Bronchial epithelial cell (primary cell): ENCODE measurements at regions not wholly inside any gene's neighbourhood (a gene's known extent, or its start where the extent isn't known, plus 50 kb on each side); places are given as distances from the start of the nearest gene placed in this dataset.

Experiments
- DNase-seq: peaks from one replicate; pipeline ENCODE4 v3.0.0-alpha.2; 2010; ENCODE audit warnings: low read depth
- FAIRE-seq: peaks from 2 replicates; lab custom pipeline; 2011; peaks lifted over from hg19 to GRCh38; lab: Jason Lieb, UNC
- H3K27me3 ChIP-seq: 2 replicates; pipeline ENCODE4 v1.5.1; 2011; ENCODE audit warnings: low read length; ENCODE audit not compliant: control insufficient read depth, insufficient read depth
- H3K36me3 ChIP-seq: 2 replicates; pipeline ENCODE4 v1.5.1; 2011; ENCODE audit warnings: low read length; ENCODE audit not compliant: control insufficient read depth, insufficient read depth
- H3K4me3 ChIP-seq: 2 replicates; pipeline ENCODE4 v1.5.1; 2011; ENCODE audit warnings: mild to moderate bottlenecking, low read depth, low read length, control low read depth
- CTCF ChIP-seq: IDR thresholded peaks from 2 replicates; pipeline ENCODE4 v1.5.1; 2011; ENCODE audit warnings: mild to moderate bottlenecking, moderate library complexity, low read length, control low read depth, inconsistent platforms; ENCODE audit not compliant: insufficient read depth, severe bottlenecking

DNA sequence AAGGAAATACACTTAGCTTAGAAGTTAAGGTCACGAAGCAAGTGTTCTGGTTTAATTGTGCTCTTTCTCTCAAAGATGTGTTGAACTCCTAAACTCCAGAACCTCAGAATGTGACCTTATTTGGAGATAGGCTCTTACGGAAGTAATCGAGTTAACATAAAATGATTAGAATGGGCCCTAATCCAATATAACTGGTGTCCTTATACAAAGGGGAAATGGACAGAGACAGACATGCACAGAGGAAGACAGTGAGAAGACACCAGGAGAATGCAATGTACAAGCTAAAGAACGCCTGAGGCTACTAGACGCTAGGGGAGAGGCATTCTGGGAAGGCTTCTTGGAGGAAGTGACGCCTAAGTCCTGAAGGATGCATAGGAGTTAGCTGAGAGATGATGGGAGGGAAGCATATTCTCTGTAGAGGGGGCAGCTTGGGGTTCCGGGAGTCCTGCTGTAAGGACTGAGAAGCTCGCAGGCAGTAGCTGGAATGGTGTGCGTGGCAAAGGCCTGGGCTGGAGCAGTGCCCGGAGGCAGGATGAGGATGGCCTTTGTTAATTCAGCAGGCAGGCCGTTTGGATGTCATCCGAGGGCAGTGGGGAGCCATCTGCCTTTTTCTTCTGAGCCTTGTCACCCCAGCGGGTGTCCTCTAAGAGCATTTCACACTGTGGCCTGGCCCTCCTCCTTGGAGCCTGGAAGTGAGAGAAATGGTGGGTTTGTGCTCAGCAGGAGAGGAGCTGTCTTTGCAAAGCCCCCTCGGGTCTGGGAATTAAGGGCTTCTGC is 513.4 kb downstream of the SHQ1 start:
- H3K27me3 ChIP-seq: peaks cover 2% of the 10 kb centered on the region
- no peak overlapping the region for H3K4me3 ChIP-seq
- no peak for TF ChIP-seq CTCF
- DNase-seq (no peak), FAIRE-seq (no peak)
- H3K36me3 ChIP-seq: no peaks in the 10 kb centered on the region

DNA sequence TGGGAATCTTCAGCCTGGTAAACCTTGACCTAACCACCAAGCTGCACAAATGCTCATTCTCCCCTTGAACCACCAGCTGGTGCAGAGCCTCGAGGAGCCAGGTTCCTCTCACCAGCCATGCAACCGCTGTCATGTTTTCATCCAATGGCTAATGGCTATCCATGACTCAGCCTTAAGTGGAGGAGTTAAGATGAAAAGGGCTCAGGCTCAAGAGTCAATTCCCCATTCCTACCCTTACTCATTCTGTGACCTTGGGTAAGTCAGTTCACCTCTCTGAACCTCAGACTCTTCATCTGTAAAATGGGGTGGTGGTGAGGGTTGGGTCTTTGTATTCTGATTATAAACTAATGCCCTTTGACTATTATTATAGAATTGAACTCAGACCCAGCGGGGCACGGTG is 515.6 kb downstream of the SHQ1 start:
- FAIRE-seq (no peak), DNase-seq (no peak)
- TF ChIP-seq CTCF: no peak
- Histone ChIP-seq H3K4me3 (no peak overlapping the region), H3K27me3 (peaks cover 5% of the 10 kb centered on the region), H3K36me3 (no peaks in the 10 kb centered on the region)

- Histone ChIP-seq H3K36me3 (no peaks in the 10 kb centered on the region), H3K4me3 (no peak overlapping the region), H3K27me3 (peaks cover 5% of the 10 kb centered on the region)
- FAIRE-seq (peak; percentile 23), DNase-seq (no peak)
- TF ChIP-seq CTCF: no peak
These were observed 516.2 kb downstream of the SHQ1 start for GRCh38 chr3:72332036-72332435.

GRCh38 chr3:72331076-72331475 is 517.2 kb downstream of the SHQ1 start:
- Histone ChIP-seq H3K36me3 (no peaks in the 10 kb centered on the region), H3K4me3 (no peak overlapping the region), H3K27me3 (peaks cover 5% of the 10 kb centered on the region)
- no peak for FAIRE-seq
- DNase-seq: no peak
- no peak for TF ChIP-seq CTCF

GRCh38 chr3:72329354-72329753 is 518.9 kb downstream of the SHQ1 start:
- TF ChIP-seq CTCF: no peak
- FAIRE-seq (no peak), DNase-seq (no peak)

More at GRCh38 chr3:72329354-72329753, 518.9 kb downstream of the SHQ1 start:
- no peaks in the 10 kb centered on the region for H3K36me3 ChIP-seq
- no peak overlapping the region for H3K4me3 ChIP-seq
- peaks cover 5% of the 10 kb centered on the region for H3K27me3 ChIP-seq
